ENCODE measurements at regions not wholly inside any gene's neighbourhood (a gene's known extent, or its start where the extent isn't known, plus 50 kb on each side); places are given as distances from the start of the nearest gene placed in this dataset.

GRCh38 chr18:65983750-65984149, 232.9 kb downstream of the CDH7 start:
- no peak overlapping the region for H3K4me2 ChIP-seq (ENCODE audit: low read depth, low read length)
- no peaks in the 10 kb centered on the region for H3K4me1 ChIP-seq (ENCODE audit: insufficient read depth, low read length)
- ATAC-seq (no peak), FAIRE-seq (no peak), DNase-seq (ENCODE audit: low spot score) (peak; percentile 5)
- H3K27me3 ChIP-seq (ENCODE audit: control insufficient read depth in 1 of 2, insufficient read depth in 2 of 2, low read length in 2 of 2) = no peaks in the 10 kb centered on the region
- no peak overlapping the region for H3K9ac ChIP-seq (ENCODE audit: insufficient read depth, low read depth, low read length)
- H3K36me3 ChIP-seq (replicated peaks in 1 of 2; ENCODE audit: control insufficient read depth in 1 of 2, insufficient read depth in 2 of 2, low read length in 2 of 2) = no peaks in the 10 kb centered on the region
- H3K4me3 ChIP-seq (replicated peaks in 1 of 3; ENCODE audit: insufficient read depth in 1 of 3, low read depth in 2 of 3, low read length in 3 of 3) = no peak overlapping the region
- H3K9me3 ChIP-seq (ENCODE audit: low read length) = no peaks in the 10 kb centered on the region
- no peaks in the 10 kb centered on the region for H4K20me1 ChIP-seq (ENCODE audit: insufficient read depth, low read length)
- no peak overlapping the region for H2AFZ ChIP-seq (ENCODE audit: low read length)
- intact Hi-C loops (cut with micrococcal nuclease; ENCODE audit: unreplicated experiment) (loop anchor here (5.0 kb wide), 1 partner anchor 514 kb away; no protein-coding TSS in a partner anchor), in situ Hi-C loops (cut with HindIII; ENCODE audit: extremely low pct_ligation_motif_present, low pct_unique_long_range_greater_than_20kb) (no loop called here)
- no TSS peak for BruUV-seq (replicated peaks)
- ChIA-PET CTCF (ENCODE audit: low intra/inter-chr PET ratio, low total read pairs) (interaction anchor here (1.9 kb wide), 1 partner anchor 512 kb away, joined by 5 read pairs; no protein-coding TSS in a partner anchor), POLR2A (no interaction called here)
- H3K27ac ChIP-seq (ENCODE audit: extremely low read length, insufficient read depth, low read length) = no peak overlapping the region
- 8% methylated on average over 1 of the region's 1 CpG for WGBS (ENCODE audit: low lambda C conversion rate)
- no peaks in the 10 kb centered on the region for H3K79me2 ChIP-seq (ENCODE audit: insufficient read depth, low read length)
- TF ChIP-seq JUNB (CRISPR knock-in tag; IDR thresholded peaks at IDR 0.05; ENCODE audit: borderline replicate concordance) (no peak), TFDP1 (CRISPR knock-in tag; IDR thresholded peaks at IDR 0.05; ENCODE audit: borderline replicate concordance) (no peak), ZMYM3 (CRISPR knock-in tag; IDR thresholded peaks at IDR 0.05) (no peak), TSC22D2 (CRISPR knock-in tag; IDR thresholded peaks at IDR 0.05; ENCODE audit: borderline replicate concordance) (no peak), SMYD3 (CRISPR knock-in tag; IDR thresholded peaks at IDR 0.05) (no peak), ZNF777 (CRISPR knock-in tag; IDR thresholded peaks at IDR 0.05) (no peak), THAP11 (CRISPR knock-in tag; IDR thresholded peaks at IDR 0.05) (no peak), RORA (CRISPR knock-in tag; IDR thresholded peaks at IDR 0.05) (no peak), ATF4 (CRISPR knock-in tag; IDR thresholded peaks at IDR 0.05) (no peak), ZNF629 (CRISPR knock-in tag; conservative IDR thresholded peaks at IDR 0.05) (no peak), MZF1 (CRISPR knock-in tag; IDR thresholded peaks at IDR 0.05; ENCODE audit: borderline replicate concordance) (no peak), CCAR2 (optimal IDR thresholded peaks at IDR 0.05; ENCODE audit: low read depth, low read length) (no peak), ZNF639 (CRISPR knock-in tag; conservative IDR thresholded peaks at IDR 0.05) (no peak), SMAD3 (CRISPR knock-in tag; IDR thresholded peaks at IDR 0.05) (no peak), ARNT2 (CRISPR knock-in tag; IDR thresholded peaks at IDR 0.05; ENCODE audit: low read depth) (no peak), NR2F1 (CRISPR knock-in tag; IDR thresholded peaks at IDR 0.05) (no peak)
